ENCODE measurements at regions not wholly inside any gene's neighbourhood (a gene's known extent, or its start where the extent isn't known, plus 50 kb on each side); places are given as distances from the start of the nearest gene placed in this dataset.

- no peak for TF ChIP-seq POLR2AphosphoS5 (IDR thresholded peaks at IDR 0.05)
- TF ChIP-seq, protein P1, sequence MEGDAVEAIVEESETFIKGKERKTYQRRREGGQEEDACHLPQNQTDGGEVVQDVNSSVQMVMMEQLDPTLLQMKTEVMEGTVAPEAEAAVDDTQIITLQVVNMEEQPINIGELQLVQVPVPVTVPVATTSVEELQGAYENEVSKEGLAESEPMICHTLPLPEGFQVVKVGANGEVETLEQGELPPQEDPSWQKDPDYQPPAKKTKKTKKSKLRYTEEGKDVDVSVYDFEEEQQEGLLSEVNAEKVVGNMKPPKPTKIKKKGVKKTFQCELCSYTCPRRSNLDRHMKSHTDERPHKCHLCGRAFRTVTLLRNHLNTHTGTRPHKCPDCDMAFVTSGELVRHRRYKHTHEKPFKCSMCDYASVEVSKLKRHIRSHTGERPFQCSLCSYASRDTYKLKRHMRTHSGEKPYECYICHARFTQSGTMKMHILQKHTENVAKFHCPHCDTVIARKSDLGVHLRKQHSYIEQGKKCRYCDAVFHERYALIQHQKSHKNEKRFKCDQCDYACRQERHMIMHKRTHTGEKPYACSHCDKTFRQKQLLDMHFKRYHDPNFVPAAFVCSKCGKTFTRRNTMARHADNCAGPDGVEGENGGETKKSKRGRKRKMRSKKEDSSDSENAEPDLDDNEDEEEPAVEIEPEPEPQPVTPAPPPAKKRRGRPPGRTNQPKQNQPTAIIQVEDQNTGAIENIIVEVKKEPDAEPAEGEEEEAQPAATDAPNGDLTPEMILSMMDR (IDR thresholded peaks at IDR 0.05), result no peak
- no peak for TF ChIP-seq POLR2A (IDR thresholded peaks at IDR 0.05)
- TF ChIP-seq EP300 (IDR thresholded peaks at IDR 0.05), result no peak
These were observed 1569.4 kb downstream of the PCDH9 start for GRCh38 chr13:65660731-65661130.

All from gastroesophageal sphincter (tissue), 3 donors.